IMR-90 (cell line): ENCODE measurements at regions not wholly inside any gene's neighbourhood (a gene's known extent, or its start where the extent isn't known, plus 50 kb on each side); places are given as distances from the start of the nearest gene placed in this dataset.

Experiments used
- ATAC-seq: fragments of 200-7000 bp; cut with Tn5 transposase; 2 replicates; pipeline ENCODE4 v1.9.1; 2020; ENCODE audit warnings: low read depth, mild to moderate bottlenecking, moderate library complexity
- BruUV-seq: library from RNA; stranded (reverse); fragments of 400-500 nt; replicated peaks from 2 replicates; lab custom pipeline; 2021; lab: Mats Ljungman, UMichigan
- CTCF ChIA-PET: fragments of 300-600 bp; formaldehyde crosslinking; extraction: SDS; loops from one replicate; lab custom pipeline; 2021; ENCODE audit warnings: antibody characterized with exemption; lab: Yijun Ruan, JAX
- POLR2A ChIA-PET: fragments of 300-600 bp; sonication (Branson Sonifier 250); formaldehyde crosslinking; loops from one replicate; lab custom pipeline; 2022; ENCODE audit warnings: antibody characterized with exemption; ENCODE audit not compliant: unreplicated experiment; lab: Charles Lee
- DNase-seq: peaks from one replicate; pipeline ENCODE4 v3.0.0; 2013
- H2AFZ ChIP-seq: replicated peaks from 2 replicates; pipeline ENCODE3; 2013; ENCODE audit warnings: low read length, mild to moderate bottlenecking; ENCODE audit not compliant: poor library complexity
- H2AK5ac ChIP-seq: 2 replicates; pipeline ENCODE4 v1.6.1; 2013; ENCODE audit warnings: low read depth, low read length, inconsistent platforms
- H2AK9ac ChIP-seq: replicated peaks from 2 replicates; pipeline ENCODE3; 2013; ENCODE audit warnings: mild to moderate bottlenecking, low read depth, low read length, moderate library complexity; ENCODE audit not compliant: poor library complexity
- H2BK120ac ChIP-seq: 2 replicates; pipeline ENCODE4 v1.6.1; 2013; ENCODE audit warnings: low read depth, low read length, inconsistent platforms
- H2BK15ac ChIP-seq: 3 replicates; pipeline ENCODE4 v1.6.1; 2013; ENCODE audit warnings: low read depth, low read length, inconsistent platforms
- H2BK20ac ChIP-seq: 2 replicates; pipeline ENCODE4 v1.6.1; 2013; ENCODE audit warnings: low read depth, mild to moderate bottlenecking, inconsistent platforms, low read length, moderate library complexity
- H2BK5ac ChIP-seq: 2 replicates; pipeline ENCODE4 v1.6.1; 2013; ENCODE audit warnings: mild to moderate bottlenecking, low read depth, low read length, inconsistent platforms; ENCODE audit not compliant: poor library complexity, severe bottlenecking
- H3K14ac ChIP-seq: replicated peaks from 2 replicates; pipeline ENCODE4 v1.6.1; 2013; ENCODE audit warnings: low read depth, low read length, inconsistent platforms
- H3K18ac ChIP-seq: 2 replicates; pipeline ENCODE4 v1.6.1; 2013; ENCODE audit warnings: low read depth, low read length, control low read depth
- H3K23ac ChIP-seq: 2 replicates; pipeline ENCODE4 v1.6.1; 2013; ENCODE audit warnings: low read depth, low read length, inconsistent platforms
- H3K27ac ChIP-seq: 2 replicates; pipeline ENCODE4 v1.5.1; 2013; ENCODE audit warnings: mild to moderate bottlenecking, control low read depth, low read length; ENCODE audit not compliant: insufficient read depth
- H3K27me3 ChIP-seq: 2 replicates; pipeline ENCODE4 v1.6.1; 2013; ENCODE audit warnings: low read length; ENCODE audit not compliant: control insufficient read depth, insufficient read depth
- H3K36me3 ChIP-seq: 2 replicates; pipeline ENCODE4 v1.6.1; 2013; ENCODE audit warnings: low read length, mixed read lengths; ENCODE audit not compliant: control insufficient read depth, insufficient read depth
- H3K4ac ChIP-seq: 2 replicates; pipeline ENCODE4 v1.6.1; 2013; ENCODE audit warnings: low read depth, low read length, inconsistent platforms
- H3K4me1 ChIP-seq: 2 replicates; pipeline ENCODE4 v1.6.1; 2013; ENCODE audit warnings: low read length, mixed read lengths; ENCODE audit not compliant: control insufficient read depth, insufficient read depth
- H3K4me2 ChIP-seq: 2 replicates; pipeline ENCODE4 v1.6.1; 2013; ENCODE audit warnings: low read depth, mild to moderate bottlenecking, control low read depth, low read length, moderate library complexity
- H3K4me3 ChIP-seq: 2 replicates; pipeline ENCODE4 v1.5.1; 2013; ENCODE audit warnings: low read depth, mild to moderate bottlenecking, control low read depth, low read length, moderate library complexity; ENCODE audit not compliant: insufficient read depth
- H3K56ac ChIP-seq: 2 replicates; pipeline ENCODE4 v1.6.1; 2013; ENCODE audit warnings: low read length, inconsistent platforms; ENCODE audit not compliant: insufficient read depth; ENCODE audit errors: extremely low read depth
- H3K79me1 ChIP-seq, 2 experiments: 2 replicates each; pipeline ENCODE4 v1.6.1; 2013; ENCODE audit warnings: low read length in 2 of 2, inconsistent platforms in 1 of 2, low read depth in 1 of 2
- H3K9ac ChIP-seq: 2 replicates; pipeline ENCODE4 v1.6.1; 2013; ENCODE audit warnings: low read depth, low read length, control low read depth
- H3K9me1 ChIP-seq: 2 replicates; pipeline ENCODE4 v1.6.1; 2013; ENCODE audit warnings: low read length, inconsistent platforms; ENCODE audit not compliant: insufficient read depth
- H3K9me3 ChIP-seq: 2 replicates; pipeline ENCODE4 v1.6.1; 2013; ENCODE audit warnings: low read length; ENCODE audit not compliant: control insufficient read depth, insufficient read depth
- H4K20me1 ChIP-seq: 2 replicates; pipeline ENCODE4 v1.6.1; 2013; ENCODE audit warnings: low read length, inconsistent platforms; ENCODE audit not compliant: insufficient read depth
- H4K5ac ChIP-seq: 2 replicates; pipeline ENCODE4 v1.6.1; 2013; ENCODE audit warnings: mild to moderate bottlenecking, low read depth, low read length, control low read depth
- H4K8ac ChIP-seq, 2 experiments: 2 replicates each; pipeline ENCODE4 v1.6.1; 2013; ENCODE audit warnings: low read depth in 2 of 2, low read length in 2 of 2, control low read depth in 1 of 2, inconsistent platforms in 1 of 2
- H4K91ac ChIP-seq: 2 replicates; pipeline ENCODE4 v1.6.1; 2013; ENCODE audit warnings: low read depth, low read length, inconsistent platforms; ENCODE audit not compliant: insufficient read depth
- CEBPB ChIP-seq: IDR thresholded peaks from 2 replicates; pipeline ENCODE4 v1.6.1; 2012; ENCODE audit warnings: low read depth, low read length, improper control_type of control experiment
- CHD1 ChIP-seq: IDR thresholded peaks from 2 replicates; pipeline ENCODE4 v1.6.1; 2012; ENCODE audit warnings: low read depth, low read length, improper control_type of control experiment
- CTCF ChIP-seq: conservative IDR thresholded peaks from 2 replicates; pipeline ENCODE4 v1.5.1; 2012; ENCODE audit warnings: mild to moderate bottlenecking, low read depth, low read length, improper control_type of control experiment
- FOS ChIP-seq: fragments of 150-350 bp; IDR thresholded peaks from 2 replicates; pipeline ENCODE4 v1.6.1; 2016; ENCODE audit warnings: low read depth, low read length
- MAFK ChIP-seq: IDR thresholded peaks from 2 replicates; pipeline ENCODE4 v1.6.1; 2012; ENCODE audit warnings: low read depth, low read length, improper control_type of control experiment
- MAZ ChIP-seq: IDR thresholded peaks from 2 replicates; pipeline ENCODE4 v1.6.1; 2012; ENCODE audit warnings: low read depth, mild to moderate bottlenecking, low read length, improper control_type of control experiment, moderate library complexity, borderline replicate concordance
- MXI1 ChIP-seq: IDR thresholded peaks from 2 replicates; pipeline ENCODE4 v1.6.1; 2012; ENCODE audit warnings: low read depth, mild to moderate bottlenecking, low read length, moderate library complexity, borderline replicate concordance
- NFE2L2 ChIP-seq: fragments of 150-350 bp; IDR thresholded peaks from 2 replicates; pipeline ENCODE4 v1.6.1; 2016; ENCODE audit warnings: low read depth, mild to moderate bottlenecking, low read length
- POLR2A ChIP-seq: IDR thresholded peaks from 2 replicates; pipeline ENCODE4 v1.6.1; 2012; ENCODE audit warnings: mild to moderate bottlenecking, low read depth, low read length
- WGBS, 2 experiments: methylation state at CpG; one replicate each; pipeline versions ENCODE4 v1.1.5 to v1.1.7; 2013; ENCODE audit warnings: missing lambda C conversion rate in 2 of 2; ENCODE audit not compliant: insufficient read length in 1 of 2; ENCODE audit errors: extremely low coverage in 2 of 2; 5-methylcytosine and 5-hydroxymethylcytosine counted together
- dilution Hi-C: fragments of 300-500 bp; cut with HindIII; formaldehyde crosslinking; loops from one replicate; pipeline ENCODE4 v1.14.3; 2018; ENCODE audit warnings: low sequenced_read_pairs; ENCODE audit not compliant: unreplicated experiment
- in situ Hi-C: fragments of 300-500 bp; cut with MboI; formaldehyde crosslinking; loops from 3 replicates; pipeline ENCODE4 v1.14.3; 2019; ENCODE audit warnings: low sequenced_read_pairs, inconsistent platforms, mixed read lengths
- intact Hi-C: fragments of 100-400 bp; cut with micrococcal nuclease; formaldehyde crosslinking; loops from 2 replicates; pipeline ENCODE4 v1.10.0; 2022

GRCh38 chr14:34161351-34162082, 210.6 kb upstream of the EGLN3 start:
- Histone ChIP-seq H3K9me3 (no peaks in the 10 kb centered on the region), H4K20me1 (no peaks in the 10 kb centered on the region), H2BK120ac (no peak overlapping the region), H3K18ac (no peak overlapping the region), H4K91ac (no peak overlapping the region), H3K9me1 (no peaks in the 10 kb centered on the region), H3K9ac (no peak overlapping the region), H3K4me1 (no peaks in the 10 kb centered on the region), H3K27ac (no peak overlapping the region), H4K8ac (no peak overlapping the region), H2AFZ (no peak overlapping the region), H3K23ac (no peak overlapping the region), H3K79me1 (no peaks in the 10 kb centered on the region), H3K36me3 (no peaks in the 10 kb centered on the region), H2BK20ac (no peak overlapping the region), H3K4me3 (no peak overlapping the region), H2BK5ac (no peak overlapping the region), H2AK5ac (no peak overlapping the region), H2BK15ac (no peak overlapping the region), H3K4ac (no peak overlapping the region), H4K5ac (no peak overlapping the region), H3K14ac (no peak overlapping the region), H3K4me2 (no peak overlapping the region), H3K27me3 (no peaks in the 10 kb centered on the region), H2AK9ac (no peak overlapping the region), H3K56ac (no peak overlapping the region)
- WGBS, 2 experiments: no CpG with 5 or more reads among the region's 5 CpGs
- dilution Hi-C loops: no loop called here
- in situ Hi-C loops: no loop called here
- DNase-seq (no peak), ATAC-seq (no peak)
- POLR2A ChIA-PET: no interaction called here
- no TSS peak for BruUV-seq
- CTCF ChIA-PET: no interaction called here
- TF ChIP-seq MAFK: no peak
- TF ChIP-seq CHD1: no peak
- TF ChIP-seq POLR2A: no peak
- TF ChIP-seq CTCF: no peak
- no peak for TF ChIP-seq MXI1
- TF ChIP-seq NFE2L2: no peak
- TF ChIP-seq MAZ: no peak
- peak; percentile 33; the same call in 1 of the 2 replicates for TF ChIP-seq CEBPB
- TF ChIP-seq FOS: no peak
- intact Hi-C loops: no loop called here
